SK-N-SH (cell line): ENCODE measurements at regions not wholly inside any gene's neighbourhood (a gene's known extent, or its start where the extent isn't known, plus 50 kb on each side); places are given as distances from the start of the nearest gene placed in this dataset.

Source experiments
- CTCF ChIA-PET: fragments of 300-600, 350-600 bp; formaldehyde crosslinking; extraction: SDS; loops from one replicate; lab custom pipeline; 2021; lab: Yijun Ruan, JAX
- POLR2A ChIA-PET: fragments of 350-600 bp; sonication (Branson Sonifier 250); formaldehyde crosslinking; extraction: SDS; loops from one replicate; lab custom pipeline; 2020; ENCODE audit warnings: antibody characterized with exemption, inconsistent platforms; lab: Yijun Ruan, JAX
- DNase-seq: peaks from one replicate; pipeline ENCODE4 v3.0.0; 2012
- H2AFZ ChIP-seq: fragments of 200-600 bp; sonication (generic); 2 replicates; pipeline ENCODE4 v1.8.1; 2016; ENCODE audit warnings: antibody characterized with exemption, mild to moderate bottlenecking, low read depth
- H3F3A ChIP-seq: fragments of 200-600 bp; sonication (generic); replicated peaks from 2 replicates; pipeline ENCODE3; 2016; ENCODE audit warnings: antibody characterized with exemption, mild to moderate bottlenecking; ENCODE audit not compliant: insufficient read depth
- H3K27ac ChIP-seq, 2 experiments: fragments of 200-500 bp in 1 of 2; fragments of 200-600 bp in 1 of 2; sonication (Bioruptor generic) in 1 of 2; sonication (generic), shearing (Covaris generic) in 1 of 2; 2 replicates each; pipeline versions ENCODE4 v1.5.1 to v1.6.1; 2014 to 2016; ENCODE audit warnings: low read depth in 2 of 2, inconsistent platforms in 1 of 2, low read length in 1 of 2, mild to moderate bottlenecking in 1 of 2, mixed read lengths in 1 of 2
- H3K27me3 ChIP-seq: fragments of 200-600 bp; sonication (generic), shearing (Covaris generic); 2 replicates; pipeline ENCODE4 v1.6.1; 2016; ENCODE audit warnings: mixed run types; ENCODE audit not compliant: insufficient read depth
- H3K36me3 ChIP-seq, 2 experiments: fragments of 200-500 bp in 1 of 2; fragments of 200-600 bp in 1 of 2; sonication (Bioruptor generic) in 1 of 2; sonication (generic) in 1 of 2; replicated peaks in 1 of 2; 2 replicates each; pipeline versions ENCODE3 to v1.5.1; 2014 to 2016; ENCODE audit warnings: low read length in 1 of 2, mild to moderate bottlenecking in 1 of 2; ENCODE audit not compliant: insufficient read depth in 2 of 2, control insufficient read depth in 1 of 2
- H3K4me1 ChIP-seq, 2 experiments: fragments of 200-500 bp in 1 of 2; fragments of 200-600 bp in 1 of 2; sonication (Bioruptor generic) in 1 of 2; sonication (generic), shearing (Covaris generic) in 1 of 2; 2 replicates each; pipeline versions ENCODE4 v1.5.1 to v1.6.1; 2014 to 2016; ENCODE audit warnings: low read depth in 1 of 2, low read length in 1 of 2, mixed run types in 1 of 2; ENCODE audit not compliant: insufficient read depth in 2 of 2, control insufficient read depth in 1 of 2
- H3K4me2 ChIP-seq: fragments of 200-600 bp; sonication (generic), shearing (Covaris generic); 2 replicates; pipeline ENCODE4 v1.6.1; 2017; ENCODE audit warnings: mixed run types
- H3K4me3 ChIP-seq, 2 experiments: fragments of 200-500 bp in 1 of 2; fragments of 200-600 bp in 1 of 2; sonication (Bioruptor generic) in 1 of 2; sonication (generic), shearing (Covaris generic) in 1 of 2; 2 replicates each; pipeline versions ENCODE4 v1.5.1 to v1.8.1; 2014 to 2016; ENCODE audit warnings: low read depth in 2 of 2, inconsistent platforms in 1 of 2, low read length in 1 of 2, mild to moderate bottlenecking in 1 of 2, mixed read lengths in 1 of 2, moderate library complexity in 1 of 2
- H3K79me2 ChIP-seq: fragments of 200-600 bp; sonication (generic); 2 replicates; pipeline ENCODE4 v1.8.1; 2017; ENCODE audit warnings: mild to moderate bottlenecking; ENCODE audit not compliant: insufficient read depth
- H3K9ac ChIP-seq: fragments of 200-600 bp; sonication (generic); 2 replicates; pipeline ENCODE4 v1.6.1; 2017; ENCODE audit warnings: mixed run types
- H3K9me2 ChIP-seq: fragments of 200-600 bp; sonication (generic); 2 replicates; pipeline ENCODE4 v1.6.1; 2017; ENCODE audit warnings: mixed run types
- H3K9me3 ChIP-seq: fragments of 200-600 bp; sonication (generic); 2 replicates; pipeline ENCODE4 v1.6.1; 2017; ENCODE audit warnings: mixed run types, mild to moderate bottlenecking, moderate library complexity
- H4K20me1 ChIP-seq: fragments of 200-600 bp; sonication (generic); 2 replicates; pipeline ENCODE4 v1.6.1; 2017; ENCODE audit warnings: mild to moderate bottlenecking, mixed run types; ENCODE audit not compliant: insufficient read depth
- CHD2 ChIP-seq: fragments of 150-350 bp; IDR thresholded peaks from 2 replicates; pipeline ENCODE4 v1.6.1; 2018; ENCODE audit warnings: low read length; ENCODE audit not compliant: partially characterized antibody
- EP300 ChIP-seq, 2 experiments: IDR thresholded peaks; 2 replicates each; pipeline versions ENCODE4 v1.4.0 to v1.6.1; 2012; ENCODE audit warnings: borderline replicate concordance in 1 of 2, low read depth in 1 of 2, low read length in 1 of 2
- FOXM1 ChIP-seq: IDR thresholded peaks from 2 replicates; pipeline ENCODE4 v1.4.0; 2012; ENCODE audit warnings: low read depth, mild to moderate bottlenecking
- GABPA ChIP-seq: IDR thresholded peaks from 2 replicates; pipeline ENCODE4 v1.4.0; 2012; ENCODE audit warnings: low read depth, mild to moderate bottlenecking
- GATA2 ChIP-seq: sonication (generic); formaldehyde crosslinking; IDR thresholded peaks from 2 replicates; pipeline ENCODE4 v1.5.0; 2020; ENCODE audit warnings: mild to moderate bottlenecking, missing genetic modification reagents
- MXI1 ChIP-seq: IDR thresholded peaks from 2 replicates; pipeline ENCODE4 v1.6.1; 2012; ENCODE audit warnings: mild to moderate bottlenecking, low read depth, low read length, improper control_type of control experiment
- POLR2AphosphoS5 ChIP-seq: IDR thresholded peaks from 2 replicates; pipeline ENCODE4 v1.6.1; 2012; ENCODE audit warnings: low read depth, low read length
- RXRA ChIP-seq: IDR thresholded peaks from 2 replicates; pipeline ENCODE4 v1.4.0; 2012; ENCODE audit warnings: low read depth, mild to moderate bottlenecking, borderline replicate concordance
- SMC3 ChIP-seq: IDR thresholded peaks from 2 replicates; pipeline ENCODE4 v1.6.1; 2012; ENCODE audit warnings: low read depth, low read length, improper control_type of control experiment
- TAF1 ChIP-seq: IDR thresholded peaks from 2 replicates; pipeline ENCODE4 v1.6.1; 2012; ENCODE audit warnings: low read depth, mild to moderate bottlenecking, low read length, moderate library complexity, borderline replicate concordance
- TCF12 ChIP-seq: IDR thresholded peaks from 2 replicates; pipeline ENCODE4 v1.4.0; 2012
- WGBS: methylation state at CpG from one replicate; pipeline ENCODE4 v1.1.6; 2017; ENCODE audit warnings: low lambda C conversion rate; 5-methylcytosine and 5-hydroxymethylcytosine counted together
- TF ChIP-seq, protein P1 (sequence below): IDR thresholded peaks from 2 replicates; pipeline ENCODE4 v1.4.0; 2012; ENCODE audit warnings: low read depth, borderline replicate concordance
- TF ChIP-seq, protein P2 (sequence below): IDR thresholded peaks from 2 replicates; pipeline ENCODE4; 2012
- TF ChIP-seq, protein P3 (sequence below): fragments of 150-350 bp; IDR thresholded peaks from 2 replicates; pipeline ENCODE4 v1.6.1; 2016; ENCODE audit warnings: mild to moderate bottlenecking, low read depth, low read length
- TF ChIP-seq, protein P4 (sequence below): IDR thresholded peaks from 2 replicates; pipeline ENCODE4 v1.6.1; 2012; ENCODE audit warnings: mild to moderate bottlenecking, low read depth, low read length, moderate library complexity

DNA sequence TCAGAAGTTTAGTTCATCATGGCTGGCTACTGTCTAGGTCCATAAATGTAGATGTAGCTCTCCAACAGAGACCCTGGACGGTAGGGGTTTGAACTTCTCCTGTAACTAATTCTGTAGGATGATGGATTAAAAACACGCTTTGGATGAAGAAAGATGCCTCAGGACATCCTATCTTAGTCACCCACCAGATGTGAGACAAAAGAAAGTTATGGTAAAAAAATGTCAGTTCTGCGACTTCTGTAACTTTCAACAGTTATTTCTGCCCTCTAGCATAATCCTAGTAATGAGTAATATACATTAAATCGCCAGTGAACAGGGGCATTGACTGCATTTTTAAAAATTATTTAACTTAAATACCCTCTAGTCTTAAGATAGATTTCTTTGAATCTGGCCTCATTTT, 210.1 kb upstream of the LRATD1 start:
- H3K4me2 ChIP-seq = no peak overlapping the region
- no peak for TF ChIP-seq FOXM1
- TF ChIP-seq, protein P1, sequence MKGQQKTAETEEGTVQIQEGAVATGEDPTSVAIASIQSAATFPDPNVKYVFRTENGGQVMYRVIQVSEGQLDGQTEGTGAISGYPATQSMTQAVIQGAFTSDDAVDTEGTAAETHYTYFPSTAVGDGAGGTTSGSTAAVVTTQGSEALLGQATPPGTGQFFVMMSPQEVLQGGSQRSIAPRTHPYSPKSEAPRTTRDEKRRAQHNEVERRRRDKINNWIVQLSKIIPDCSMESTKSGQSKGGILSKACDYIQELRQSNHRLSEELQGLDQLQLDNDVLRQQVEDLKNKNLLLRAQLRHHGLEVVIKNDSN = no peak
- TF ChIP-seq MXI1 = no peak
- no peak for TF ChIP-seq EP300 (IDR thresholded peaks at IDR 0.05; ENCODE audit: borderline replicate concordance in 1 of 2, low read depth in 1 of 2, low read length in 1 of 2)
- no peak for TF ChIP-seq CHD2
- TF ChIP-seq GABPA = no peak
- no peak for TF ChIP-seq SMC3
- no peak for TF ChIP-seq RXRA
- no peak for TF ChIP-seq POLR2AphosphoS5
- TF ChIP-seq, protein P2, sequence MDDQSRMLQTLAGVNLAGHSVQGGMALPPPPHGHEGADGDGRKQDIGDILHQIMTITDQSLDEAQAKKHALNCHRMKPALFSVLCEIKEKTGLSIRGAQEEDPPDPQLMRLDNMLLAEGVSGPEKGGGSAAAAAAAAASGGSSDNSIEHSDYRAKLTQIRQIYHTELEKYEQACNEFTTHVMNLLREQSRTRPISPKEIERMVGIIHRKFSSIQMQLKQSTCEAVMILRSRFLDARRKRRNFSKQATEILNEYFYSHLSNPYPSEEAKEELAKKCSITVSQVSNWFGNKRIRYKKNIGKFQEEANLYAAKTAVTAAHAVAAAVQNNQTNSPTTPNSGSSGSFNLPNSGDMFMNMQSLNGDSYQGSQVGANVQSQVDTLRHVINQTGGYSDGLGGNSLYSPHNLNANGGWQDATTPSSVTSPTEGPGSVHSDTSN = no peak
- no peak for TF ChIP-seq TAF1
- TF ChIP-seq TCF12 = no peak
- TF ChIP-seq, all 33 proteins: peak for 0
- ChIA-PET POLR2A (no interaction called here), CTCF (no interaction called here)
- no peak overlapping the region for H2AFZ ChIP-seq
- H3K9me2 ChIP-seq = no peaks in the 10 kb centered on the region
- H3K36me3 ChIP-seq = no peaks in the 10 kb centered on the region
- H4K20me1 ChIP-seq = no peaks in the 10 kb centered on the region
- H3K27me3 ChIP-seq = no peaks in the 10 kb centered on the region
- H3K4me3 ChIP-seq = no peak overlapping the region
- DNase-seq = no peak
- H3K79me2 ChIP-seq = no peaks in the 10 kb centered on the region
- H3K9me3 ChIP-seq = no peaks in the 10 kb centered on the region
- H3K27ac ChIP-seq = no peak overlapping the region
- H3K9ac ChIP-seq = no peak overlapping the region
- H3K4me1 ChIP-seq = no peaks in the 10 kb centered on the region
- H3F3A ChIP-seq = no peaks in the 10 kb centered on the region
- WGBS = 18% methylated on average over 4 of the region's 4 CpGs

DNA sequence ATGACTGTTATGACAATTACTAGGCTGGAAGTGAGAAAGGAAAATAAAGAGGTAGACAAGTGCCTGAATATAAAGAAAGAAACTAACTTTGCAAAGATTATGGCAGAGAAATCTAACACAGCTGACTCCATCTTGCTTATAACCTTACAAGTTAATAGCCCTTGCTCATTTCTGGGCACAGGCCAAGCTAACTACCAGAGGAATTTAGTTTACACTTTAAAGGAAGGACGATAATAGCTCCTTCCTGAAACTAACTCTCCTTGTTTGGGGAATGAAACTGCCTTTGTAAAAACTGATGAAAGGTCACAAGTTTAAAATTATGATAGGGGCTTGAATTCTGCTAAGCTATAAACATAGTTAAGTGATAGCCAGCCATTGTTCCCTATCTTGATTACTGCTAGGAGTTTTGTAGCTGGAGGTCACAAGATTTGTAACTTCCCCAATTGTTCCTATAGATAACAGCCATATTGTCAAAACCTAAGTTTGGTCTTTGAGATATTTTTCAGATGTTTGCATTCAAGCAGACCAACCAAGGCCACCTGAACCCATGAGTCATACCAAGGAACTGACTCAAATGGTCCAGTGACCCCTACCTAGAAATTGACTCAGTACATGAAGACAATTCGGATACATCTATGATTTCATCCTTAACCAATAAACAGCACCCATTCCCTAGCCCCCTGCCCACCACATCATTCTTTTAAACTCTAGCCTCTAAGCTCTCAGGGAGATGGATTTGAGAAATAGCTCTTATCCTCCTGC, 209.2 kb upstream of the LRATD1 start:
- H3K4me1 ChIP-seq = no peaks in the 10 kb centered on the region
- no peaks in the 10 kb centered on the region for H3K9me3 ChIP-seq
- no peaks in the 10 kb centered on the region for H3F3A ChIP-seq
- H3K9ac ChIP-seq = no peak overlapping the region
- no peak overlapping the region for H3K4me2 ChIP-seq
- no peaks in the 10 kb centered on the region for H3K36me3 ChIP-seq
- H3K4me3 ChIP-seq = no peak overlapping the region
- no peak for DNase-seq
- POLR2A ChIA-PET = no interaction called here
- CTCF ChIA-PET = no interaction called here
- H3K9me2 ChIP-seq = no peaks in the 10 kb centered on the region
- no peaks in the 10 kb centered on the region for H3K27me3 ChIP-seq
- H3K79me2 ChIP-seq = no peaks in the 10 kb centered on the region
- H3K27ac ChIP-seq = no peak overlapping the region
- TF ChIP-seq GATA2 (no peak), EP300 (IDR thresholded peaks at IDR 0.05; ENCODE audit: borderline replicate concordance in 1 of 2, low read depth in 1 of 2, low read length in 1 of 2) (no peak)
- TF ChIP-seq, protein P3, sequence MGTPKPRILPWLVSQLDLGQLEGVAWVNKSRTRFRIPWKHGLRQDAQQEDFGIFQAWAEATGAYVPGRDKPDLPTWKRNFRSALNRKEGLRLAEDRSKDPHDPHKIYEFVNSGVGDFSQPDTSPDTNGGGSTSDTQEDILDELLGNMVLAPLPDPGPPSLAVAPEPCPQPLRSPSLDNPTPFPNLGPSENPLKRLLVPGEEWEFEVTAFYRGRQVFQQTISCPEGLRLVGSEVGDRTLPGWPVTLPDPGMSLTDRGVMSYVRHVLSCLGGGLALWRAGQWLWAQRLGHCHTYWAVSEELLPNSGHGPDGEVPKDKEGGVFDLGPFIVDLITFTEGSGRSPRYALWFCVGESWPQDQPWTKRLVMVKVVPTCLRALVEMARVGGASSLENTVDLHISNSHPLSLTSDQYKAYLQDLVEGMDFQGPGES = no peak
- TF ChIP-seq, protein P4, sequence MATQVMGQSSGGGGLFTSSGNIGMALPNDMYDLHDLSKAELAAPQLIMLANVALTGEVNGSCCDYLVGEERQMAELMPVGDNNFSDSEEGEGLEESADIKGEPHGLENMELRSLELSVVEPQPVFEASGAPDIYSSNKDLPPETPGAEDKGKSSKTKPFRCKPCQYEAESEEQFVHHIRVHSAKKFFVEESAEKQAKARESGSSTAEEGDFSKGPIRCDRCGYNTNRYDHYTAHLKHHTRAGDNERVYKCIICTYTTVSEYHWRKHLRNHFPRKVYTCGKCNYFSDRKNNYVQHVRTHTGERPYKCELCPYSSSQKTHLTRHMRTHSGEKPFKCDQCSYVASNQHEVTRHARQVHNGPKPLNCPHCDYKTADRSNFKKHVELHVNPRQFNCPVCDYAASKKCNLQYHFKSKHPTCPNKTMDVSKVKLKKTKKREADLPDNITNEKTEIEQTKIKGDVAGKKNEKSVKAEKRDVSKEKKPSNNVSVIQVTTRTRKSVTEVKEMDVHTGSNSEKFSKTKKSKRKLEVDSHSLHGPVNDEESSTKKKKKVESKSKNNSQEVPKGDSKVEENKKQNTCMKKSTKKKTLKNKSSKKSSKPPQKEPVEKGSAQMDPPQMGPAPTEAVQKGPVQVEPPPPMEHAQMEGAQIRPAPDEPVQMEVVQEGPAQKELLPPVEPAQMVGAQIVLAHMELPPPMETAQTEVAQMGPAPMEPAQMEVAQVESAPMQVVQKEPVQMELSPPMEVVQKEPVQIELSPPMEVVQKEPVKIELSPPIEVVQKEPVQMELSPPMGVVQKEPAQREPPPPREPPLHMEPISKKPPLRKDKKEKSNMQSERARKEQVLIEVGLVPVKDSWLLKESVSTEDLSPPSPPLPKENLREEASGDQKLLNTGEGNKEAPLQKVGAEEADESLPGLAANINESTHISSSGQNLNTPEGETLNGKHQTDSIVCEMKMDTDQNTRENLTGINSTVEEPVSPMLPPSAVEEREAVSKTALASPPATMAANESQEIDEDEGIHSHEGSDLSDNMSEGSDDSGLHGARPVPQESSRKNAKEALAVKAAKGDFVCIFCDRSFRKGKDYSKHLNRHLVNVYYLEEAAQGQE = no peak
- TF ChIP-seq, all 33 proteins: peak for 0
- Histone ChIP-seq H2AFZ (no peak overlapping the region), H4K20me1 (no peaks in the 10 kb centered on the region)
- WGBS = 28% methylated on average over 2 of the region's 2 CpGs
